HG02798 (cell line): ENCODE measurements at regions not wholly inside any gene's neighbourhood (a gene's known extent, or its start where the extent isn't known, plus 50 kb on each side); places are given as distances from the start of the nearest gene placed in this dataset.

ENCODE experiments used
- ATAC-seq: cut with Tn5 transposase; IDR thresholded peaks from one replicate; pipeline ENCODE4 v1.9.1; 2021; ENCODE audit warnings: mild to moderate bottlenecking; ENCODE audit not compliant: unreplicated experiment, poor library complexity

DNA sequence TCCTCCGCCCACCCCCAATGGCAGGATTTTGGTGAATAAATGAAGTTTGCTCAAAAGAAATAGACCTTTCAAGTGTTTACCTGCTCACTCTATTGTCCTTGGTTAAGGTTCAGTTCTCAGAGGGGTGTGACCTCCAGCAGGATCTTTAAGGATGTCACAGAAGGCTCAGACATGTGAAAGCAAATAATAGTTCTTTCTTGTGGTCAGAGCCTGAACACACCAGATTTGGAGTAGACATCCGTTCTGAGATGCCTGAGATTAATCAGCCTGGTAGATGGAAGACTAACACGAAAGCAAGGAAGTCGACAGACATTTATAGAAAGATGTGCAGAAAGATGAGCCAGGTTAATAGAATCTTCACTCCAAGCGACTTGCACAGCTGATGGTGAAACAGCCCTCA, 557.9 kb upstream of the CDH11 start:
- no peak for ATAC-seq

DNA sequence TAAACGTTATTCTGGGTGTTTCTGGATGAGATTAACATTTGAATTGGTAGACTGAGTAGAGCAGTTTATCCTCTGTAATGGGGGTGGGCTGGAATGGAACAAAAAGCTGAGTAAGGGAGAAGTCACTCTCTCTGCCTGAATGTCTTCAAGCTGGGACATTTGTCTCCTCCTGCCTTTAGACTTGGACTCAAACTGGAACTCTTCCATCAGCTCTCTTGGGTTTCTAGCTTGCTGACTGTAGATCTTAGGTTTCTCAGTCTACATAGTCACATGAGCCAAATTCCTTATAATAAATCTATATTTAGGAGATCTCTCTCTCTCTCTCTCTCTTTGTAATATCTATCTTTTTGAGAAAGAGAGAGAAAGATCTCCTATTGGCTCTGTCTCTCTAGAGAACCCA, 553.3 kb upstream of the CDH11 start:
- ATAC-seq, result no peak

DNA sequence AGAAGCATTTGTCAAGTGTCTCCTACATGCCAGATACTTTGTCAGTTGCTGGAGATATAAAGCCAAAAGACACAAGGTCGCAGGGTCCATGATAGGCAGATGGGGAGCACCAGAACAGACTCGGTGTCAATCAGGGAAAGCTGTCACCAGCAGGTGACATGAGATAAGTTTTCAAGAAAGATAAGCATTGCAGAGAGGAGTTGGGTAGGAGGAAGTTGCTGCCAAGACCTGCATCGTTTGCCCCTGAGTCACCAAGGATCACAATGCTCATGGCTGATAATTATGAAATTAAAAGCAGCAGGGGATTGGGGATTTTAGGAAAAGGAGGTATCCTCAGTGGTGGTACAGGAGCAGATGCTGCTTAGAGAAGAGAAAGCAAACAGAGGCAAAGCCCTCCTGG, 551.1 kb upstream of the CDH11 start:
- no peak for ATAC-seq

DNA sequence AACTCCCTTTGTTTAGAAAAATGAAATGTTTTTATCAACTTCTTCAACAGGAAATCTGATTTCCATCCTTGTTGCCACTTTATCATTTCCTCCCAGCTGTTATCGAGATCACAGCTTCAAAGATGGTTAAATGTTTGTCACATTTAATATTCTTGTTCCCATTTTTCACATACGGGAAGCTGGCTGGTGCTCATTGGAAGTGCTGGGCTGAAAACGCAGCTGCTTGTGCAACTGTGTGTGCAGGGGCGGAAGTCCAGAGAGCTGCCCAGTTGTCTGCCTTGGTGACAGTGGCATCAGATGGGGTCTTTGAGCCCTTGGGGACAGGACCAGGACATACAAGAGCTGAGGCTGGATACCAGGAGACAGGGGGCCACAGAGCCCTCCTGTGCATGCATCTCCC, 549.2 kb upstream of the CDH11 start:
- no peak for ATAC-seq

DNA sequence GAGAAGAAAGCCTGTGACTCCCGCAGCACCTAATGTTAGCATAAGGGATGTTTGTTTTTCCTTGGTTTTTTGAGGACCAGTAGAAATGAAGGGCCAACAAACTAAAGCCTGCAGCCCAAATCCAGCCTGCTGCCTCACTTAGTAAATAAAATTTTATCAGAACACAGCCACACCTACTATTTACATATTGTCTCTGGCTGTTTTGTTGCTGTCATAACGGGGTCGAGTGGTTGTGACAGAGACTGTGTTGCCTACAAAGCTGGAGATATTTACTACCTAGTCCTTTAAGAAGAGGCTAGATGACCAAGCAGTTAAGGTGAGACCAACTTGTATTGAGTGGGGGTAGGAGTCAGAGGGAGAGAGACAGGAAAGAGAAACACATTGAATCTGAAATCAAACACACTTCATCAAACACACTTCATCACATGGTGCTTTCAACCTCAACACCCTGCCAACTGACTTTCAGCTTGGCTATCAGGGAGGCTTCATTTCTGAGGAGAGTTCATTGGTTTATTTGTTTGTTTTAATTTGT, 546.3 kb upstream of the CDH11 start:
- no peak for ATAC-seq

DNA sequence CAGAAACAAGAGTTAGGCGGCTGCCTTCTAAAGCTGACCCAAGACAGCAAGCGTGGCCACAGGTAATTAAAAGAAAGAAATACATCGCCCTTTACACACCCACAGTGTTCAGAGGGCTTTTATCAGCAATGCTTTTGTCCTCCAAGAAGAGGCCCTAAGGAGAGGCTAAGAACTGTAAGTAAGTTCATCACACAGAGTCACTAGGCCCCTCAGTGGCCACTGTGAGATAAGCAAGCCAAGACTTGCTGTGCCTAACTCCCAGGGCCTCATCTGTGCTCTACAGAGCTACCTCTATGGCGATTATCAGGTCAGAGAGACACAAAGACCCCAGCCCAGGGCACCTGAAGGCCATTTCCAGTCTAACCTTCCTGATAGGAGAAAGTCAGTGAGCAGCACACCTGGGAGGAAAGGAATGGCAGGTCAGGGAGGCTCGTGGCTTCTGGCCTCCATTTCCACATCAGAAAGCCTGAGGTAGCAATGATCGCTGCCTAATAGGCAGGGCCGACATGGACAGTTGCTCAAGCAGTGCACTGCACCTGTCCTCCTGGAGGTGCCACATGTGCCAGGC, 545.2 kb upstream of the CDH11 start:
- no peak for ATAC-seq

DNA sequence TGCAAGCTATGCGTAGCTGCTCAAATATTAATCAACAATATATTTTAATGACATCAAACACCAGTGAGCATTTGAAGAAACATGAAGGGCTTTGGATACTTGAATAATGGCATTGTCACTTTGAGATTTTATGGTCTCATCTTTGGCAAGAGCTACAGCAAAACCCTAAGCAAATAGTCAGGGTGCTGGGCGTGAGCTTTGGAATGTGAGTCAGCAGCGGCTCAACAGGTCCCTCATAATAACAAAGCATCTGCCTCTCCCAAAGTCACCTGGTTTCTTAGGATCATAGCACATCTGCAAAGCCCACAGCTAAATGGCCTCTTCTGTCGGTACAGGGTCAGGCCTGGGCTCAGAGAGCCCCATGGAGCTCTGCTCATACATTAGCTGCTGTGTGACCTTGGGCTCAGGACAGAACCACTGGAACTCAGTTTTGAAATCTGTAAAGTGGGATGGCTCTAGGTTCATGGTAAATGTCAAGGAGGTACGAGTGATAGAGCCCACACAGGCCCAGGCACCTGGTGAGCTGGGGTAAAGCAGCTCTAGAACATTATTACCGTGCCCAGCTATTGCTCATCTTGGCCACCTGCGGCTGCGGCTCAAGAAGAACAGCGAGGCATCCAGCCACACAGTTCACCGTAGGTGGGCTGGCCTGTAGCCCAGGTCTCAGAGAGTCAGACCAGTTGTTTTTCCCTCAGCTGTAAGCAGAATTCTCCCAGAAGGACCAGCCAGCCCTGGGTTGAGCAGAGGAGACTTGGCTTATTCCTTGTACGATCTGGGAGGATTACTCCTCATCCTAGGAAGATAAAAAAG, 544.5 kb upstream of the CDH11 start:
- no peak for ATAC-seq

DNA sequence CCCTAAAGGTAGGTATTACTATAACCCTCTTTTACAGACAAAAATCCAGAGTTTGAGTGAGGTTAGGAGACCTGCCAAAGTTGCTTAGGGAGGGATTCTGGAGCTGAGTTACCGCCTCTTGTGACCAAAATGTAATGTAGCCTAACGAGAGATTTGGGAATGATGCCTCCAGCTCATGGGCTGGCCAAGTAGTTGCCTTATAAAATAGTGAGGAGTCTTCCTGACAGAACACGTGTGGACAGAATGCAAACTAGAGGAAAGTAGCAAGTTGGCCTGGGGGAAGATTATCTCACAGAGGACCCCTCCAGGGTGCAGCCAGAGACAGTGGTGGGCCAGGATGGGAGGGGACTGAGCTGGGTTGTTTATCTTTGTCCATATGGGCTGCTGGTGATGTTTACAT, 543.7 kb upstream of the CDH11 start:
- ATAC-seq, result no peak

DNA sequence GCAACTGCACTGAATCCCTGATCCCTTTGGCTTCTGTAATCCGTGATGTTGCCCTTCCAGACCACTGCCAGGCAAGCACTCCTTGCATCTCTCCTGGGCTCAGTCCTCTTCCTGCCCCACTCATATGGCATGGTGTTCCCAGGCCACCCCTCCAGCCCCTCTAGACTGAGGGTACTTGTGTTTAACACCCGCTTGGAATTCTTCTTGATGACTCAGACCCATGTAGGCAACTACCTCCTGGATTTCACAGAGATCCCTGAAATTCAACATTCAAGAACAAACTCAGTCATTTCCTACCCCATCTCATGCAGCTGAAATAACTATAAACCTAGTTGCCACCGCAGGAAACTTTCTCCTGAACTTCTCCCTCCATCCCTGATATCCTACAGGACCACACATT, 541.9 kb upstream of the CDH11 start:
- ATAC-seq, result no peak

DNA sequence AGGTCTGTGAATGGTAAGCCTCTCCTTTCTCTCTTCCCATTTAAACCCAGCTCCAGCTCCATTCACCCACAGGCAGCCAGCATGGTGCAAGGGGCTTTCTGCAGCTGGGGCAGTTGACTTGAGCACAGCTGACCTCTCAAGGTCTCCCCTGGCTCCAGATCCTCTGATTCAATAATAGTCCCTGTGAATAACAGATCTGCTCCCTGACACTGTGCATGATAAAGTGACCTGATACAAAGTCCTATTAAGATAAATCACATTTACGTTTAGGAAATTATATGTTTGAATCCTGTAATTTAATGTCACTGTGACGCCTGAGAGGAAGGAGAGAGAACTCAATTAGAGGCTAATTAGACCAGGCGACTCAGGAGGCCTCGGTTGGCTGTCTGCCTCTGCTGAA, 540.4 kb upstream of the CDH11 start:
- ATAC-seq, result no peak

DNA sequence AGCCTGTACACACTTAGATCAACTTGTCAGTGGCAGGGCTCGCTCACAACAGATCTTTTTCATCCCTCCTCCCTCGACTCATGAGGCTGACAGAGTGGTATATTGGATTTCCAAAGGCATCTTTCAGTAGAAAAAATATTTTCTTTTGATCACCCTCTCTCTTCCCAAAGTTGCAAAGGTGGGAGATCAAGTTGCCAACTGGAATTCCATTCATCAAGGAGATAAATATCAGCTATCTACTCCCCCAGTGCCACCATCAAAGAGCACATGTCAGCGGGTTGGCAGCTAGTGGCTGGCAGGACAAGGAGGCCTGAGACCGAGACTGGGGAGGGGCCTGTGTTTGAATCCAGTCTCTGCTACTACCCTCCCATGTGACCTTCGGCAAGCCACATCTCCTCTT, 539.7 kb upstream of the CDH11 start:
- no peak for ATAC-seq

DNA sequence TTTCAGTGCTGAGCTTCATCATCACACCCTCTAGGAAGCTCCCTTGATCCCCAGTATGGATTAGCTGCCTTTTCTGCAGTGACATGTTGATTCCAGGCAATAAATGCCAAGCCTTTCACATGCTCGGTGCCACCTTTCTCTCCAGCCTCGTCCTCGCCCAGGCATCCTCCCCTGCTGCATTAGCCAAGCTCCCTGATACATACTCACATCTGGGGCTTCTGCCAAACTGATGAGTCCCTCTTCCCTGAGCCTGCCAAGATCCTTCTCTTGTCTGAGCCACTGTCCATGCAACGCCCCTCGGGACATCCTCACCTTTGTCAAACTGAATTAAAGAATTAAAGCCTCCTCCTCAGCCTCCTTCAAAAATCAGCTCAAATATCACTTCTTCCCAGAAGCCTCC, 538.5 kb upstream of the CDH11 start:
- ATAC-seq, result no peak

DNA sequence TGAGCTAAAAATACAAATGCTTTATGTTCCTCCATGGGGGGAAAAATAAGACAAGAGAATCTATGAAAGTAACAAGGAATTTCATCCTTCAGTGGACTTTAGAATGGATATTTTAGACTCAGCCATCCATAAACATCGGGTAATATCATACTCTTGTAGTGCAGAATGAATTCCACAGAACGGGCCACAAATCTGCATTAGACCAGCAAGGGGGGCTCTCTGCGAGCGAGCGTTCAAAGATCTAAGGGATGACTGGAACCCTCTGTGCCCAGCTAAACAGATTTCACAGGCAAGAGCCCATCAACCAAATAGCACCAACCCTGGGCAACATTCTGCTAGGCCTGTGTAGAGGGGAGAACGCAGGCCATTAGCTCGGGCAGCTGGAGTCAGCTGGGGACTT, 537.9 kb upstream of the CDH11 start:
- no peak for ATAC-seq

DNA sequence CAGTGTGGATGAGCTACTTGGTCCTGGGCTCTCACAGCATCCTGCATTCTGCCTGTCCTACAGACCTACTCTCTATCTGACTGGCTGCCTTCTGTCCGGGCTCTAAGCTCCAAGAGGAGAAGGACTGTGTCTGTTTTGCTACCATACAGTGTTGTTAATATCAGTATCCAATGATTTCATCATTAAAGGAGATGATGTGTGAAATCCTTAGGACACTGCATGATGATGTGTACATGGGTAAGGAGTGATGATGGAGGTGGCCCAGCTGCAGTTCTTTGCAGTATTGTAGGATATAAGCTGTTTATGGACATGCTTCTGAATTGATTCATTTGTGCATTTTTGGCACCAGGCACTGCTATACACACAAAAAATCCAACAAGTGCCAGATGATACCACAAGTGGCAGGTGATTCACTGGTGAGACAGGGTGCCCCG, 536.9 kb upstream of the CDH11 start:
- no peak for ATAC-seq

DNA sequence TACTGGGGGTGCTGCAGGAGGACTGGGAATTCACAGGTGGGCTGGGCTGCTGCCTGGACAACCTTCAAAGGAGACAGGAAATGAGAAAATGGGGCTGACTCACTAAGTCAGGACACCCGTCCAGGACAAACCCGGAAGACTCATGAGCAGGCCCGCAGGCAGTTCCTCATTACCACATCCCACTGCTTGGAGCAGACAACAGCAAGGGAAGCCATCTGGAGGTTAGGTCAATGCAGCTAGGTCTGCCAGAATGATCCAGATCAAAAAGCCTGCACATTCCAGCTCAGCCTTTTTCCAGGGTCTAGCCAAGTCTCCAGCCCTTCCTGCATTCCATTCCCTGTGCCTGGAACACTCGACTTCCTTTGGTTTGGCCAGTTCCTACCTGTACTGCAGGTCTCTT, 536.5 kb upstream of the CDH11 start:
- no peak for ATAC-seq

DNA sequence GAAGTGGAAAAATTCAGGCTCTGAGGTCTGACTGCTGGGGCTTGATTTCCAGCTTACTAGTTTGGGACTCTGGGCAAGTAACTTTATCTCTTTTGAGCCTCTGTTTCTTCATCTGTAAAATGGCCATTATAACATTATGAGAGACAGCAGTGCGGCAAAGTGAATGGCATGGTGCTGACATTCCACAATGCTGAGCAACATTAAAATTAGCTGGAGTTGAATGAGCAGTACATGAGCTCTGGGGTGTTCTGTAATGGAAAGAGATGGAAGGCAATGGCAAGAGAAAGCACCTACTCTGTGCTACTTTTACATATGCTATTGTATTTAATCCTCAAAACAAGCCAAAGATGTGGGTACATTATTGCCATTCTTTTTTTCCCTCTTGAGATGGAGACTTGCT, 535.7 kb upstream of the CDH11 start:
- ATAC-seq, result no peak

DNA sequence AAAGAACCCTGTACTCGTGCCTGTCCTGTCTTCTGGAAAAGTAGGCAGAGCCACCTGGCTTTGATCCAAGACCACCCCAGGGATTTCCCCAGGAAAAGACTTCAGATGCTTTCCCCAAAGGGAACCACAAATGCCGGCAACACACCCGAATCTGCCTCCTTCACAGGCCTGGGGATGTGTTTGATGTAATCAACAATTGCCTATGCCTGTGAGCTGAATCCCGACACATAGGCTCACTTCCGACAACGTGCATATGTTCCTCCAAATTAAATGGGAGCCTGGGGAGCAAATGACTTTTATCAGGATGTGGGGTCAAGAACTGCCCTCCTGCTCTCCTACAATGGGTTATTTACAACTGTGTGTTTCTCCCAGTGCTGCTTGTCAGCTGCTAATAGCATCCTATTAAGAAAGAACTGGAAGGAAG, 535.2 kb upstream of the CDH11 start:
- ATAC-seq, result no peak

DNA sequence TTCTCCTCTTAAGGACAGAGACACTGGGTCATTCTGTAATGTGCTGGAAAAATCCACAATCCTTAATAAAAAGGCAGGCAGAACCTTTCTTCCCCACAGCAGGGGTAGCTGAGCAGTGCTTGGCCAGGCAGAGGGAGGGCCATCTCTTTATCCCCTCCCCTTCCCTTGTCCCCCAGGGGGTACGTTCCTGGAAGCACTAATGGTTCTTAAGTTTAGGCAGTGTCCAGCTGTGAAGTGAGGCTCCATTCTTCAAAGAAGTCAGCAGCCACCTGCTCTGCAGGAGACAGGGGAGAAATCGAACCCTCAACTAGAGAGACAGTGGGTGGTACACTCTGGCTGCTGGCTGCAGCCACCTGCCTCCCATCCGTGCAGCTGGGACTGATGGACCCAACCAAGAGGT, 533.9 kb upstream of the CDH11 start:
- ATAC-seq, result no peak

DNA sequence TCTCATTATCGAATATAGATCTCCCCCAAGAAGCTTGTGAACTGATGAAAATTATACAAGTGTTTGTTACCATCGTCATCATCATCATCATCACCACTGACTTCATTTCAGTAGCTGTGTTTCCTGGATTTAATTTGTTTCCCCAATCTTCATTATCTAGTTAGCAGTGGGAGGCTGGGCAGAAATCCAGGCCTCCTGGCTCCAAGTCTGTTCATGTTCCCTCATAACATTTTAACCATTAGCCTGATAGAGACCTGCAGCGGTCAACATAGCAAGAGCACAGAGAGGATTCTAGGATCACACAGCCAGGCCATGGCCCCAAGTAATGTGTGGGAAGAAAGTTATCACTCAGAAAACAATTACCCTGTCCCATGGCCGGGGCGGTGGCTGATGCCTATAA, 526.2 kb upstream of the CDH11 start:
- ATAC-seq, result no peak

DNA sequence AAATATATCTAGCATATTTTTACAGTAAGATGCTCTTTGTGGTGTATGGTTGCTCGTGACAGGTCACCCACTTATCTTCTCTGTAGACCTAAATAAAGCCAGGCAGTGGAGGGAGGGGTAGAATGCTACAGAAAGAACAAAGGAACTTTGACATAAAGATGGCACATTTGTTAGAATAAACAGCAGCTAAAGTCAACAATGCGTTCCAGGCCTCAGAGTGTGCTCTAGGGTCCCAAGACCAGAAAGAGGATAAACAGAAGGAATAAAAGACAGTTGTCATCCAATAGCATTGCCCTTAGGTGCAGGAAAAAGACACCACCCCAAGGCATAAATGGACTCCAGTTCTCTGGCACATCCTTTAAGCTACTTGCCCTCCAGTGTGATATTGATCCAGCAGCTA, 523.0 kb upstream of the CDH11 start:
- ATAC-seq, result no peak

DNA sequence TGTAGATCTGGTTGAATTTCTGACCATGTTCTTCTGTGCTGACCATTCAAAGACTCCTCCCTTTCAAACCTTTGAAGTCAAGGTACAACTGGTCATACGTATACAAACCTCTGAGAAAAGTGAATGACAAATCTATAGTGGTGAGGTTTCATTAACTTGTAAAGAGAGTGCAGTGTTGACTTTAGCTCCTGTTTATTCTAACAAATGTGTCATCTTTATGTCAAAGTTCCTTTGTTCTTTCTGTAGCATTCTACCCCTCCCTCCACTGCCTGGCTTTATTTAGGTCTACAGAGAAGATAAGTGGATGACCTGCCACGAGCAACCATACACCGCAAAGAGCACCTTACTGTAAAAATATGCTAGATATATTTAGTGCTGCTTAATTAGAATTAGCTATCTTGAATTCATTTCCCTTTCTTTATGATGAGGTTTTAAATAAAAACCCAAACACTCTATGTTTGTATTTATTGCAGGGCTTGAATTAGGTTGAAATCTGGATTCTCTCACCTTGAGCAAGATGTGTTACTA, 520.0 kb upstream of the CDH11 start:
- ATAC-seq, result no peak
